GM20431 (cell line): ENCODE measurements at regions not wholly inside any gene's neighbourhood (a gene's known extent, or its start where the extent isn't known, plus 50 kb on each side); places are given as distances from the start of the nearest gene placed in this dataset.
"Not testable (repeated sequence)": the region's sequence is repeated elsewhere in the genome, so short reads cannot be mapped to it uniquely, and the experiment has no call there.

Experiments used
- in situ Hi-C: fragments of 300-500 bp; cut with MseI, MboI; formaldehyde crosslinking; loops from one replicate; pipeline ENCODE4 v1.15.0; 2020; ENCODE audit warnings: low sequenced_read_pairs; ENCODE audit not compliant: unreplicated experiment

- in situ Hi-C loops: loop anchor here (10.0 kb wide), 1 partner anchor 226 kb away; no protein-coding TSS in a partner anchor
Observed at GRCh38 chr21:17688912-17689874, 76.5 kb upstream of the BTG3 start.

- in situ Hi-C loops: loop anchor here (10.0 kb wide), 1 partner anchor 232 kb away; no protein-coding TSS in a partner anchor
Observed at GRCh38 chr21:17682924-17683323, 70.2 kb upstream of the BTG3 start.

- in situ Hi-C loops: no loop called here
Observed at GRCh38 chr21:17679002-17679600, 66.4 kb upstream of the BTG3 start.

- in situ Hi-C loops: not testable (repeated sequence)
Observed at GRCh38 chr21:17676930-17677329, 64.2 kb upstream of the BTG3 start.

- in situ Hi-C loops: no loop called here
Observed at GRCh38 chr21:17674106-17674505, 61.4 kb upstream of the BTG3 start.

GRCh38 chr21:17673261-17674020, 60.7 kb upstream of the BTG3 start:
- in situ Hi-C loops: no loop called here

- in situ Hi-C loops: no loop called here
Observed at GRCh38 chr21:17671733-17672132, 59.0 kb upstream of the BTG3 start.

- in situ Hi-C loops: no loop called here
Observed at GRCh38 chr21:17668479-17669140, 55.9 kb upstream of the BTG3 start.

GRCh38 chr21:17667256-17667655, 54.6 kb upstream of the BTG3 start:
- in situ Hi-C loops: no loop called here
